GM23338 (cell line): ENCODE measurements at regions not wholly inside any gene's neighbourhood (a gene's known extent, or its start where the extent isn't known, plus 50 kb on each side); places are given as distances from the start of the nearest gene placed in this dataset.

Experiments
- ATAC-seq: fragments of 200-7000 bp; cut with Tn5 transposase; 3 replicates; pipeline ENCODE4 v1.9.1; 2020
- DNase-seq: peaks from one replicate; pipeline ENCODE4 v3.0.0-alpha.2; 2015; ENCODE audit warnings: low spot score
- H2AFZ ChIP-seq: fragments of 200-600 bp; sonication (generic); 2 replicates; pipeline ENCODE4 v1.8.0; 2016; ENCODE audit warnings: antibody characterized with exemption, mild to moderate bottlenecking, moderate library complexity
- H3F3A ChIP-seq: fragments of 200-600 bp; sonication (generic); replicated peaks from 2 replicates; pipeline ENCODE4 v1.8.0; 2017; ENCODE audit warnings: antibody characterized with exemption, mixed run types, low read depth
- H3K27ac ChIP-seq: fragments of 200-600 bp; sonication (generic); 2 replicates; pipeline ENCODE4 v1.6.1; 2016; ENCODE audit warnings: low read depth
- H3K27me3 ChIP-seq: fragments of 200-600 bp; sonication (generic); 2 replicates; pipeline ENCODE4 v1.8.0; 2016; ENCODE audit warnings: mild to moderate bottlenecking, mixed run types, moderate library complexity; ENCODE audit not compliant: insufficient read depth
- H3K36me3 ChIP-seq: fragments of 200-600 bp; sonication (generic); 2 replicates; pipeline ENCODE4 v1.8.0; 2016; ENCODE audit warnings: mild to moderate bottlenecking; ENCODE audit not compliant: insufficient read depth
- H3K4me1 ChIP-seq: fragments of 200-600 bp; sonication (generic); 2 replicates; pipeline ENCODE4 v1.8.0; 2016; ENCODE audit warnings: mild to moderate bottlenecking, moderate library complexity; ENCODE audit not compliant: insufficient read depth
- H3K4me2 ChIP-seq: fragments of 200-600 bp; sonication (generic); 2 replicates; pipeline ENCODE4 v1.7.1; 2017; ENCODE audit warnings: mixed run types
- H3K4me3 ChIP-seq: fragments of 200-600 bp; sonication (generic); 2 replicates; pipeline ENCODE4 v1.6.1; 2016; ENCODE audit warnings: mixed run types
- H3K79me2 ChIP-seq: fragments of 200-600 bp; sonication (generic); replicated peaks from 2 replicates; pipeline ENCODE4 v1.8.0; 2017; ENCODE audit warnings: mild to moderate bottlenecking; ENCODE audit not compliant: insufficient read depth
- H3K9me2 ChIP-seq: fragments of 200-600 bp; sonication (generic); 2 replicates; pipeline ENCODE4 v1.8.0; 2017; ENCODE audit not compliant: insufficient read depth
- H4K20me1 ChIP-seq: fragments of 200-600 bp; sonication (generic); replicated peaks from 2 replicates; pipeline ENCODE4 v1.8.0; 2017; ENCODE audit warnings: mild to moderate bottlenecking; ENCODE audit not compliant: insufficient read depth
- H3K27ac Mint-ChIP-seq: 2 replicates; pipeline ENCODE4 v1.8.0; 2020; ENCODE audit warnings: inconsistent platforms, mild to moderate bottlenecking, moderate library complexity, mixed read lengths
- H3K27me3 Mint-ChIP-seq: 3 replicates; pipeline ENCODE4 v1.8.0; 2022; ENCODE audit warnings: low read depth, mild to moderate bottlenecking, moderate library complexity, mixed read lengths, inconsistent platforms; ENCODE audit not compliant: insufficient read depth, poor library complexity
- H3K36me3 Mint-ChIP-seq: 3 replicates; pipeline ENCODE4 v1.8.0; 2021; ENCODE audit warnings: low read depth, mild to moderate bottlenecking, inconsistent platforms, moderate library complexity, mixed read lengths
- H3K4me1 Mint-ChIP-seq: 3 replicates; pipeline ENCODE4 v1.8.0; 2020; ENCODE audit warnings: mild to moderate bottlenecking, inconsistent platforms, mixed read lengths
- H3K4me3 Mint-ChIP-seq: 3 replicates; pipeline ENCODE4 v1.8.0; 2021; ENCODE audit warnings: moderate library complexity, mild to moderate bottlenecking, inconsistent platforms, mixed read lengths
- H3K9me3 Mint-ChIP-seq: 3 replicates; pipeline ENCODE4 v1.8.0; 2020; ENCODE audit warnings: moderate library complexity, mild to moderate bottlenecking, inconsistent platforms, mixed read lengths
- CREB1 ChIP-seq: fragments of 250-450 bp; sonication (Bioruptor Pico); IDR thresholded peaks from 2 replicates; pipeline ENCODE4 v1.5.0; 2020; ENCODE audit warnings: low read depth, mild to moderate bottlenecking, moderate library complexity
- EZH2 ChIP-seq: fragments of 200-600 bp; sonication (generic); IDR thresholded peaks from one replicate; pipeline ENCODE4 v1.8.0; 2017; ENCODE audit warnings: antibody characterized with exemption, mild to moderate bottlenecking, low read depth; ENCODE audit not compliant: unreplicated experiment
- POLR2AphosphoS5 ChIP-seq: IDR thresholded peaks from 2 replicates; pipeline ENCODE4 v1.6.1; 2016; ENCODE audit warnings: antibody characterized with exemption, low read depth
- ZNF331 ChIP-seq: fragments of 250-450 bp; sonication (Bioruptor Pico); IDR thresholded peaks from 2 replicates; pipeline ENCODE4 v1.5.0; 2020; ENCODE audit warnings: low read depth, mild to moderate bottlenecking, moderate library complexity
- TF ChIP-seq, protein P1 (sequence below): fragments of 250-450 bp; sonication (Bioruptor Pico); IDR thresholded peaks from 2 replicates; pipeline ENCODE4 v1.5.0; 2020; ENCODE audit warnings: mild to moderate bottlenecking, moderate library complexity
- TF ChIP-seq, protein P2 (sequence below): IDR thresholded peaks from 2 replicates; pipeline ENCODE4 v1.6.1; 2016; ENCODE audit warnings: antibody characterized with exemption

DNA sequence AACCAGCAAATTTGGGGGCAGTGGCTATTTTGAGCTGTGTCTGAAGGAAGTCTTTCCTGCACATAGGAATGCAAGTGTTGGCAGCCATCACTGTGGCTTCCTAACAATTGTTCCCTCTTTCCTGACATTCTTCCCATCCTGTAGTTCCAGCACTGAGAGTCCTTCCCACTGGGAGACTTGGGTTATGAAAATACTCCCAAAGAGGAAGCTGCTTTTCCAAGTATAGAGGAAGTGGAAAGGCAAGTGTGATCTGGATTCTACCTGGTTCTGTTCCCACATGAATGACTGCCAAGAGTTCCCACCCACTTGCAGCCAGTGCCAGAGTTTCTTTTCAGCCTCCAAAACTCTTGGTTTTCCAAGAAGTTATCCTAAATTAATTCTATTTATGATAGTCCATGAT lies 98.5 kb upstream of the CD53 start (continued):
- TF ChIP-seq, protein P1, sequence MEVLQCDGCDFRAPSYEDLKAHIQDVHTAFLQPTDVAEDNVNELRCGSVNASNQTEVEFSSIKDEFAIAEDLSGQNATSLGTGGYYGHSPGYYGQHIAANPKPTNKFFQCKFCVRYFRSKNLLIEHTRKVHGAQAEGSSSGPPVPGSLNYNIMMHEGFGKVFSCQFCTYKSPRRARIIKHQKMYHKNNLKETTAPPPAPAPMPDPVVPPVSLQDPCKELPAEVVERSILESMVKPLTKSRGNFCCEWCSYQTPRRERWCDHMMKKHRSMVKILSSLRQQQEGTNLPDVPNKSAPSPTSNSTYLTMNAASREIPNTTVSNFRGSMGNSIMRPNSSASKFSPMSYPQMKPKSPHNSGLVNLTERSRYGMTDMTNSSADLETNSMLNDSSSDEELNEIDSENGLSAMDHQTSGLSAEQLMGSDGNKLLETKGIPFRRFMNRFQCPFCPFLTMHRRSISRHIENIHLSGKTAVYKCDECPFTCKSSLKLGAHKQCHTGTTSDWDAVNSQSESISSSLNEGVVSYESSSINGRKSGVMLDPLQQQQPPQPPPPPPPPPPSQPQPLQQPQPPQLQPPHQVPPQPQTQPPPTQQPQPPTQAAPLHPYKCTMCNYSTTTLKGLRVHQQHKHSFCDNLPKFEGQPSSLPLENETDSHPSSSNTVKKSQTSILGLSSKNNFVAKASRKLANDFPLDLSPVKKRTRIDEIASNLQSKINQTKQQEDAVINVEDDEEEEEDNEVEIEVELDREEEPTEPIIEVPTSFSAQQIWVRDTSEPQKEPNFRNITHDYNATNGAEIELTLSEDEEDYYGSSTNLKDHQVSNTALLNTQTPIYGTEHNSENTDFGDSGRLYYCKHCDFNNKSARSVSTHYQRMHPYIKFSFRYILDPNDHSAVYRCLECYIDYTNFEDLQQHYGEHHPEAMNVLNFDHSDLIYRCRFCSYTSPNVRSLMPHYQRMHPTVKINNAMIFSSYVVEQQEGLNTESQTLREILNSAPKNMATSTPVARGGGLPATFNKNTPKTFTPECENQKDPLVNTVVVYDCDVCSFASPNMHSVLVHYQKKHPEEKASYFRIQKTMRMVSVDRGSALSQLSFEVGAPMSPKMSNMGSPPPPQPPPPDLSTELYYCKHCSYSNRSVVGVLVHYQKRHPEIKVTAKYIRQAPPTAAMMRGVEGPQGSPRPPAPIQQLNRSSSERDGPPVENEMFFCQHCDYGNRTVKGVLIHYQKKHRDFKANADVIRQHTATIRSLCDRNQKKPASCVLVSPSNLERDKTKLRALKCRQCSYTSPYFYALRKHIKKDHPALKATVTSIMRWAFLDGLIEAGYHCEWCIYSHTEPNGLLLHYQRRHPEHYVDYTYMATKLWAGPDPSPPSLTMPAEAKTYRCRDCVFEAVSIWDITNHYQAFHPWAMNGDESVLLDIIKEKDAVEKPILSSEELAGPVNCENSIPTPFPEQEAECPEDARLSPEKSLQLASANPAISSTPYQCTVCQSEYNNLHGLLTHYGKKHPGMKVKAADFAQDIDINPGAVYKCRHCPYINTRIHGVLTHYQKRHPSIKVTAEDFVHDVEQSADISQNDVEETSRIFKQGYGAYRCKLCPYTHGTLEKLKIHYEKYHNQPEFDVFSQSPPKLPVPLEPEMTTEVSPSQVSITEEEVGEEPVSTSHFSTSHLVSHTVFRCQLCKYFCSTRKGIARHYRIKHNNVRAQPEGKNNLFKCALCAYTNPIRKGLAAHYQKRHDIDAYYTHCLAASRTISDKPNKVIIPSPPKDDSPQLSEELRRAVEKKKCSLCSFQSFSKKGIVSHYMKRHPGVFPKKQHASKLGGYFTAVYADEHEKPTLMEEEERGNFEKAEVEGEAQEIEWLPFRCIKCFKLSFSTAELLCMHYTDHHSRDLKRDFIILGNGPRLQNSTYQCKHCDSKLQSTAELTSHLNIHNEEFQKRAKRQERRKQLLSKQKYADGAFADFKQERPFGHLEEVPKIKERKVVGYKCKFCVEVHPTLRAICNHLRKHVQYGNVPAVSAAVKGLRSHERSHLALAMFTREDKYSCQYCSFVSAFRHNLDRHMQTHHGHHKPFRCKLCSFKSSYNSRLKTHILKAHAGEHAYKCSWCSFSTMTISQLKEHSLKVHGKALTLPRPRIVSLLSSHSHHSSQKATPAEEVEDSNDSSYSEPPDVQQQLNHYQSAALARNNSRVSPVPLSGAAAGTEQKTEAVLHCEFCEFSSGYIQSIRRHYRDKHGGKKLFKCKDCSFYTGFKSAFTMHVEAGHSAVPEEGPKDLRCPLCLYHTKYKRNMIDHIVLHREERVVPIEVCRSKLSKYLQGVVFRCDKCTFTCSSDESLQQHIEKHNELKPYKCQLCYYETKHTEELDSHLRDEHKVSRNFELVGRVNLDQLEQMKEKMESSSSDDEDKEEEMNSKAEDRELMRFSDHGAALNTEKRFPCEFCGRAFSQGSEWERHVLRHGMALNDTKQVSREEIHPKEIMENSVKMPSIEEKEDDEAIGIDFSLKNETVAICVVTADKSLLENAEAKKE (CRISPR knock-in tag): no peak

DNA sequence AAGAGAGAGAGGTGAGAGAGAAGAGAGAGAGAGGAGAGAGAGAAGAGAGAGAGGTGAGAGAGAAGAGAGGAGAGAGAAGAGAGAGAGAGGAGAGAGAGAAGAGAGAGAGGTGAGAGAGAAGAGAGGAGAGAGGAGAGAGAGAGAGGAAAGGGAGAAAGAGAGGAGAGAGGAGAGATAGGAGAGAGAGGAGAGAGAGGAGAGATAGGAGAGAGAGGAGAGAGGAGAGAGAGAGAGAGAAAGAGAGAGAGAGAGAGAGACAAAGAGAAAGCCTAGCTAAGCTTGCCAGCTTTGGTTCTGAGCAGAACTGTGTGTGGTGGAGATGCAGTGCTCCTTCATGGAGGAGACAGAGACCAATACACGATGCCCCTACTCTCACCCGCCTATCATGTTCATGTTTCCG lies 99.1 kb upstream of the KCNA3 start:
- Histone ChIP-seq H4K20me1 (no peaks in the 10 kb centered on the region), H3K27ac (no peak overlapping the region), H3K9me2 (no peaks in the 10 kb centered on the region; the same call in 1 of the 2 replicates), H3K4me2 (no peak overlapping the region), H3K27me3 (no peaks in the 10 kb centered on the region), H3K79me2 (no peaks in the 10 kb centered on the region), H2AFZ (no peak overlapping the region), H3K36me3 (no peaks in the 10 kb centered on the region), H3K4me3 (no peak overlapping the region), H3K4me1 (no peaks in the 10 kb centered on the region), H3F3A (no peaks in the 10 kb centered on the region)
- Mint-ChIP-seq H3K36me3 (peaks cover 4% of the 10 kb centered on the region; the same call in 1 of the 3 replicates), H3K9me3 (peaks cover 7% of the 10 kb centered on the region), H3K27me3 (no peaks in the 10 kb centered on the region), H3K4me1 (peaks cover 4% of the 10 kb centered on the region; the same call in 2 of the 3 replicates), H3K4me3 (no peak overlapping the region), H3K27ac (no peak overlapping the region)
- ATAC-seq (no peak), DNase-seq (no peak)
- TF ChIP-seq, protein P2, sequence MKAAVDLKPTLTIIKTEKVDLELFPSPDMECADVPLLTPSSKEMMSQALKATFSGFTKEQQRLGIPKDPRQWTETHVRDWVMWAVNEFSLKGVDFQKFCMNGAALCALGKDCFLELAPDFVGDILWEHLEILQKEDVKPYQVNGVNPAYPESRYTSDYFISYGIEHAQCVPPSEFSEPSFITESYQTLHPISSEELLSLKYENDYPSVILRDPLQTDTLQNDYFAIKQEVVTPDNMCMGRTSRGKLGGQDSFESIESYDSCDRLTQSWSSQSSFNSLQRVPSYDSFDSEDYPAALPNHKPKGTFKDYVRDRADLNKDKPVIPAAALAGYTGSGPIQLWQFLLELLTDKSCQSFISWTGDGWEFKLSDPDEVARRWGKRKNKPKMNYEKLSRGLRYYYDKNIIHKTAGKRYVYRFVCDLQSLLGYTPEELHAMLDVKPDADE: no peak
- no peak for TF ChIP-seq CREB1 (CRISPR knock-in tag)
- no peak for TF ChIP-seq EZH2
- TF ChIP-seq ZNF331 (CRISPR knock-in tag): no peak
- no peak for TF ChIP-seq POLR2AphosphoS5
